H9 (cell line): ENCODE measurements at regions not wholly inside any gene's neighbourhood (a gene's known extent, or its start where the extent isn't known, plus 50 kb on each side); places are given as distances from the start of the nearest gene placed in this dataset.

ENCODE experiments used
- DNase-seq: peaks from one replicate; pipeline ENCODE4 v3.0.0-alpha.2; 2017
- H2AFZ ChIP-seq: one replicate; pipeline ENCODE4 v1.6.1; 2013; ENCODE audit warnings: mild to moderate bottlenecking, low read length, control low read depth, moderate library complexity
- H2AK5ac ChIP-seq: 2 replicates; pipeline ENCODE4 v1.6.1; 2013; ENCODE audit warnings: low read length, control low read depth, mixed read lengths; ENCODE audit not compliant: insufficient read length
- H2BK120ac ChIP-seq: one replicate; pipeline ENCODE4 v1.6.1; 2013; ENCODE audit warnings: low read depth, mild to moderate bottlenecking, low read length, control low read depth, inconsistent platforms; ENCODE audit not compliant: poor library complexity, severe bottlenecking
- H2BK12ac ChIP-seq: 2 replicates; pipeline ENCODE4 v1.6.1; 2013; ENCODE audit warnings: low read length, control low read depth, mixed read lengths, low read depth; ENCODE audit not compliant: insufficient read length
- H2BK15ac ChIP-seq: 2 replicates; pipeline ENCODE4 v1.6.1; 2013; ENCODE audit warnings: low read depth, low read length, control low read depth
- H2BK20ac ChIP-seq: one replicate; pipeline ENCODE4 v1.6.1; 2013; ENCODE audit warnings: low read depth, mild to moderate bottlenecking, low read length, control low read depth, inconsistent platforms; ENCODE audit not compliant: poor library complexity, severe bottlenecking
- H2BK5ac ChIP-seq: 2 replicates; pipeline ENCODE4 v1.6.1; 2013; ENCODE audit warnings: low read length, control low read depth, mixed read lengths; ENCODE audit not compliant: insufficient read length
- H3K14ac ChIP-seq: 2 replicates; pipeline ENCODE4 v1.6.1; 2013; ENCODE audit warnings: low read length, control low read depth; ENCODE audit not compliant: insufficient read depth
- H3K18ac ChIP-seq: 2 replicates; pipeline ENCODE4 v1.6.1; 2013; ENCODE audit warnings: low read depth, mild to moderate bottlenecking, mixed read lengths, low read length, control low read depth; ENCODE audit not compliant: insufficient read length
- H3K23ac ChIP-seq: 2 replicates; pipeline ENCODE4 v1.6.1; 2013; ENCODE audit warnings: low read length, control low read depth, mixed read lengths, low read depth; ENCODE audit not compliant: insufficient read length
- H3K23me2 ChIP-seq: 2 replicates; pipeline ENCODE4 v1.6.1; 2013; ENCODE audit warnings: low read depth, mild to moderate bottlenecking, mixed read lengths, low read length, control low read depth; ENCODE audit not compliant: insufficient read length, poor library complexity, severe bottlenecking
- H3K27ac ChIP-seq: 2 replicates; pipeline ENCODE4 v1.5.1; 2013; ENCODE audit warnings: low read length, control low read depth, mixed read lengths, low read depth; ENCODE audit not compliant: insufficient read length
- H3K27me3 ChIP-seq: 2 replicates; pipeline ENCODE4 v1.6.1; 2013; ENCODE audit warnings: low read length, control low read depth, inconsistent platforms; ENCODE audit not compliant: insufficient read depth
- H3K4ac ChIP-seq: 2 replicates; pipeline ENCODE4 v1.6.1; 2013; ENCODE audit warnings: low read depth, mild to moderate bottlenecking, control low read depth, inconsistent platforms, low read length, moderate library complexity
- H3K4me1 ChIP-seq: 2 replicates; pipeline ENCODE4 v1.6.1; 2013; ENCODE audit warnings: low read length, control low read depth, inconsistent platforms; ENCODE audit not compliant: insufficient read depth
- H3K4me2 ChIP-seq: 2 replicates; pipeline ENCODE4 v1.6.1; 2013; ENCODE audit warnings: low read length, control low read depth, mixed read lengths; ENCODE audit not compliant: insufficient read length, insufficient read depth
- H3K56ac ChIP-seq: 2 replicates; pipeline ENCODE4 v1.6.1; 2013; ENCODE audit warnings: low read depth, mild to moderate bottlenecking, mixed read lengths, low read length, control low read depth; ENCODE audit not compliant: insufficient read length
- H3K79me1 ChIP-seq: 2 replicates; pipeline ENCODE4 v1.6.1; 2013; ENCODE audit warnings: low read depth, mild to moderate bottlenecking, moderate library complexity, low read length, control low read depth, inconsistent platforms; ENCODE audit not compliant: insufficient read depth, poor library complexity, severe bottlenecking
- H3K79me2 ChIP-seq: 2 replicates; pipeline ENCODE4 v1.6.1; 2013; ENCODE audit warnings: low read length, control low read depth, inconsistent platforms; ENCODE audit not compliant: insufficient read depth
- H3K9ac ChIP-seq: 2 replicates; pipeline ENCODE4 v1.6.1; 2013; ENCODE audit warnings: low read length, control low read depth, mixed read lengths; ENCODE audit not compliant: insufficient read length; ENCODE audit errors: extremely low read depth
- H3K9me3 ChIP-seq: one replicate; pipeline ENCODE4 v1.6.1; 2013; ENCODE audit warnings: low read depth, low read length, inconsistent platforms; ENCODE audit not compliant: control insufficient read depth
- H3T11ph ChIP-seq: one replicate; pipeline ENCODE4 v1.6.1; 2013; ENCODE audit warnings: mild to moderate bottlenecking, low read length, control low read depth, inconsistent platforms
- H4K20me1 ChIP-seq: one replicate; pipeline ENCODE4 v1.6.1; 2013; ENCODE audit not compliant: control insufficient read depth, insufficient read length, insufficient read depth
- H4K5ac ChIP-seq: 2 replicates; pipeline ENCODE4 v1.6.1; 2013; ENCODE audit warnings: low read depth, mild to moderate bottlenecking, mixed read lengths, low read length, control low read depth; ENCODE audit not compliant: insufficient read length
- H4K8ac ChIP-seq: replicated peaks from 2 replicates; pipeline ENCODE4 v1.6.1; 2013; ENCODE audit warnings: low read length, control low read depth, mixed read lengths, low read depth; ENCODE audit not compliant: insufficient read length
- H4K91ac ChIP-seq: 2 replicates; pipeline ENCODE4 v1.6.1; 2013; ENCODE audit warnings: low read depth, mild to moderate bottlenecking, moderate library complexity, mixed read lengths, low read length, control low read depth; ENCODE audit not compliant: insufficient read length
- H3K27ac Mint-ChIP-seq, 3 experiments: 2 replicates in 2 of 3; 3 replicates in 1 of 3; pipeline ENCODE4 v1.8.0; 2020 to 2021; ENCODE audit warnings: mixed read lengths in 3 of 3, mild to moderate bottlenecking in 1 of 3, moderate library complexity in 1 of 3
- H3K27me3 Mint-ChIP-seq: 2 replicates; pipeline ENCODE4 v1.8.0; 2021; ENCODE audit warnings: low read depth, mild to moderate bottlenecking, moderate library complexity, mixed read lengths
- H3K36me3 Mint-ChIP-seq, 3 experiments: 2 replicates in 2 of 3; 3 replicates in 1 of 3; pipeline ENCODE4 v1.8.0; 2020 to 2021; ENCODE audit warnings: low read depth in 3 of 3, mixed read lengths in 3 of 3; ENCODE audit not compliant: insufficient read depth in 1 of 3
- H3K4me1 Mint-ChIP-seq, 2 experiments: 2 replicates each; pipeline ENCODE4 v1.8.0; 2020; ENCODE audit warnings: mixed read lengths in 2 of 2
- H3K4me3 Mint-ChIP-seq, 2 experiments: 2 replicates in 1 of 2; 3 replicates in 1 of 2; pipeline ENCODE4 v1.8.0; 2020 to 2021; ENCODE audit warnings: mild to moderate bottlenecking in 2 of 2, mixed read lengths in 2 of 2, moderate library complexity in 1 of 2
- H3K9me3 Mint-ChIP-seq, 2 experiments: 2 replicates in 1 of 2; 3 replicates in 1 of 2; pipeline ENCODE4 v1.8.0; 2020; ENCODE audit warnings: mild to moderate bottlenecking in 2 of 2, mixed read lengths in 2 of 2, moderate library complexity in 1 of 2
- CTCF ChIP-seq: fragments of 200-600 bp; sonication (generic); conservative IDR thresholded peaks from 3 replicates; pipeline ENCODE4 v1.8.0; 2021; ENCODE audit warnings: antibody characterized with exemption, mild to moderate bottlenecking
- WGBS: extraction: QIAGEN DNeasy Blood & Tissue Kit; methylation state at CpG from one replicate; pipeline ENCODE4 v1.1.7; 2013; ENCODE audit warnings: missing lambda C conversion rate, low lambda C conversion rate, mixed read lengths; ENCODE audit not compliant: insufficient read length; ENCODE audit errors: extremely low coverage; 5-methylcytosine and 5-hydroxymethylcytosine counted together

- Histone ChIP-seq H3K9me3 (no peaks in the 10 kb centered on the region), H2BK12ac (no peak overlapping the region), H3K27me3 (no peaks in the 10 kb centered on the region), H4K5ac (no peak overlapping the region), H3K18ac (no peak overlapping the region), H3K23me2 (no peaks in the 10 kb centered on the region), H2BK20ac (no peak overlapping the region), H3K79me2 (no peaks in the 10 kb centered on the region), H4K91ac (no peak overlapping the region), H2BK120ac (no peak overlapping the region), H3K9ac (no peak overlapping the region), H2AK5ac (no peak overlapping the region), H3K4ac (no peak overlapping the region), H3K23ac (no peak overlapping the region), H3K27ac (no peak overlapping the region), H3K79me1 (no peaks in the 10 kb centered on the region), H3K56ac (no peak overlapping the region), H2AFZ (no peak overlapping the region), H3T11ph (no peak overlapping the region), H3K14ac (no peak overlapping the region), H2BK15ac (no peak overlapping the region), H2BK5ac (no peak overlapping the region), H3K4me2 (no peak overlapping the region), H3K4me1 (no peaks in the 10 kb centered on the region), H4K20me1 (no peaks in the 10 kb centered on the region), H4K8ac (no peak overlapping the region)
- Mint-ChIP-seq H3K4me3 (no peak overlapping the region), H3K4me1 (peaks cover 5 to 6% of the 10 kb centered on the region in 2 experiments), H3K27me3 (peaks cover 7% of the 10 kb centered on the region), H3K36me3 (no peaks in the 10 kb centered on the region), H3K9me3 (no peaks in the 10 kb centered on the region), H3K27ac (no peak overlapping the region)
- WGBS = no CpG with 5 or more reads among the region's 8 CpGs
- no peak for DNase-seq
- TF ChIP-seq CTCF = no peak
These were observed 119.3 kb upstream of the RAP1B start for GRCh38 chr12:68491204-68491960.
